Astrocyte (in vitro differentiated cells and primary cell): ENCODE measurements at regions not wholly inside any gene's neighbourhood (a gene's known extent, or its start where the extent isn't known, plus 50 kb on each side); places are given as distances from the start of the nearest gene placed in this dataset.
"Not testable (repeated sequence)": the region's sequence is repeated elsewhere in the genome, so short reads cannot be mapped to it uniquely, and the experiment has no call there.

ENCODE experiments used
- DNase-seq: peaks from one replicate; pipeline ENCODE4 v3.0.0-alpha.2; 2010; ENCODE audit warnings: low read depth
- FAIRE-seq: peaks from 2 replicates; lab custom pipeline; 2011; peaks lifted over from hg19 to GRCh38; lab: Jason Lieb, UNC
- H2AFZ ChIP-seq: 2 replicates; pipeline ENCODE4 v1.6.0; 2012; ENCODE audit warnings: low read depth, low read length, inconsistent platforms
- H3K27ac ChIP-seq: 2 replicates; pipeline ENCODE4 v1.5.1; 2011; ENCODE audit warnings: low read depth, low read length, inconsistent platforms
- H3K27me3 ChIP-seq: 2 replicates; pipeline ENCODE4 v1.6.0; 2011; ENCODE audit warnings: low read length, inconsistent platforms; ENCODE audit not compliant: insufficient read depth
- H3K36me3 ChIP-seq: 2 replicates; pipeline ENCODE4 v1.5.1; 2011; ENCODE audit warnings: low read length, inconsistent platforms; ENCODE audit not compliant: insufficient read depth
- H3K4me1 ChIP-seq: 2 replicates; pipeline ENCODE4 v1.5.1; 2011; ENCODE audit warnings: low read length, inconsistent platforms; ENCODE audit not compliant: insufficient read depth
- H3K4me2 ChIP-seq: 2 replicates; pipeline ENCODE4 v1.6.0; 2012; ENCODE audit warnings: low read length, inconsistent platforms
- H3K4me3 ChIP-seq: 2 replicates; pipeline ENCODE4 v1.5.1; 2011; ENCODE audit warnings: low read depth, mild to moderate bottlenecking, low read length, inconsistent platforms; ENCODE audit not compliant: insufficient read depth
- H3K79me2 ChIP-seq: 2 replicates; pipeline ENCODE4 v1.6.0; 2012; ENCODE audit warnings: mild to moderate bottlenecking, low read length, inconsistent platforms; ENCODE audit not compliant: insufficient read depth
- H3K9ac ChIP-seq: 2 replicates; pipeline ENCODE4 v1.6.0; 2012; ENCODE audit warnings: mild to moderate bottlenecking, low read length, inconsistent platforms
- H3K9me3 ChIP-seq: 2 replicates; pipeline ENCODE4 v1.5.1; 2012; ENCODE audit warnings: low read depth, mild to moderate bottlenecking, low read length, inconsistent platforms; ENCODE audit not compliant: insufficient read depth
- H4K20me1 ChIP-seq: 2 replicates; pipeline ENCODE4 v1.6.0; 2012; ENCODE audit warnings: low read length, inconsistent platforms; ENCODE audit not compliant: insufficient read depth
- H3K27ac Mint-ChIP-seq: one replicate; pipeline ENCODE4 v1.8.0; 2021; ENCODE audit warnings: mild to moderate bottlenecking, mixed read lengths; ENCODE audit not compliant: unreplicated experiment
- H3K27me3 Mint-ChIP-seq: one replicate; pipeline ENCODE4 v1.8.0; 2021; ENCODE audit warnings: low read depth, mixed read lengths; ENCODE audit not compliant: unreplicated experiment
- H3K36me3 Mint-ChIP-seq: one replicate; pipeline ENCODE4 v1.8.0; 2021; ENCODE audit warnings: low read depth, mixed read lengths; ENCODE audit not compliant: unreplicated experiment
- H3K4me1 Mint-ChIP-seq: one replicate; pipeline ENCODE4 v1.8.0; 2021; ENCODE audit warnings: low read depth, mixed read lengths; ENCODE audit not compliant: unreplicated experiment
- H3K4me3 Mint-ChIP-seq: one replicate; pipeline ENCODE4 v1.8.0; 2021; ENCODE audit warnings: mild to moderate bottlenecking, moderate library complexity, mixed read lengths; ENCODE audit not compliant: unreplicated experiment
- H3K9me3 Mint-ChIP-seq: one replicate; pipeline ENCODE4 v1.8.0; 2021; ENCODE audit warnings: mild to moderate bottlenecking, mixed read lengths; ENCODE audit not compliant: unreplicated experiment
- CTCF ChIP-seq: IDR thresholded peaks from 2 replicates; pipeline ENCODE4 v1.5.1; 2011; ENCODE audit warnings: low read depth, mild to moderate bottlenecking, inconsistent platforms, low read length, moderate library complexity; ENCODE audit not compliant: insufficient read depth
- EZH2 ChIP-seq: IDR thresholded peaks from 2 replicates; pipeline ENCODE4 v1.6.1; 2012; ENCODE audit warnings: mild to moderate bottlenecking, low read length, inconsistent platforms; ENCODE audit not compliant: insufficient read depth

DNA sequence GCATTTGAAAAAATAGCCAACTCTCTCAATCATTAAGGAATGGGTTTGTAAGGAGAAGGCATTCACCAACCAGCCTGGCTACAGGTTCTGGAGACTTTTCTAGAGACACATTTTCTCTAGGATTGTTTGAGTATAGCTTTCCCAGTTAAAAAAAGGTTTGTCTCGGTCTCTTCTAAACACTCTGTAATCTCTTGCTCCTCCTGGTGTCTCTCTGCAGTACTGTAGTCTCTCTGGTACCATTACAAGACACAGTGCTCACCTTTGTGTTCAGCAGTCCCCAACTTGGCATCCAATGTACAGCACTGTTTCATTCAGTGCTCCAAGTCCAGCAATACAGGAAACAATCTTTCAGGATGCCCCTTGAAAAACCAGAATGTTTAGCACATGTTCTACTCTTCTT lies 534.4 kb downstream of the ZNF385D start:
- no peak for DNase-seq
- Mint-ChIP-seq H3K27me3 (no peaks in the 10 kb centered on the region), H3K9me3 (peaks cover 2% of the 10 kb centered on the region), H3K27ac (no peak overlapping the region), H3K4me3 (no peak overlapping the region), H3K36me3 (no peaks in the 10 kb centered on the region), H3K4me1 (no peaks in the 10 kb centered on the region)
- no peak overlapping the region for H3K27ac ChIP-seq
- no peak overlapping the region for H3K4me2 ChIP-seq
- no peak overlapping the region for H3K9ac ChIP-seq
- H4K20me1 ChIP-seq = no peaks in the 10 kb centered on the region
- no peaks in the 10 kb centered on the region for H3K36me3 ChIP-seq
- H3K27me3 ChIP-seq = no peaks in the 10 kb centered on the region
- no peak for FAIRE-seq
- H3K4me3 ChIP-seq = no peak overlapping the region
- H2AFZ ChIP-seq = no peak overlapping the region
- peaks cover 3% of the 10 kb centered on the region for H3K9me3 ChIP-seq
- H3K4me1 ChIP-seq = no peaks in the 10 kb centered on the region
- TF ChIP-seq CTCF (peak; percentile 33), EZH2 (no peak)
- no peaks in the 10 kb centered on the region for H3K79me2 ChIP-seq

DNA sequence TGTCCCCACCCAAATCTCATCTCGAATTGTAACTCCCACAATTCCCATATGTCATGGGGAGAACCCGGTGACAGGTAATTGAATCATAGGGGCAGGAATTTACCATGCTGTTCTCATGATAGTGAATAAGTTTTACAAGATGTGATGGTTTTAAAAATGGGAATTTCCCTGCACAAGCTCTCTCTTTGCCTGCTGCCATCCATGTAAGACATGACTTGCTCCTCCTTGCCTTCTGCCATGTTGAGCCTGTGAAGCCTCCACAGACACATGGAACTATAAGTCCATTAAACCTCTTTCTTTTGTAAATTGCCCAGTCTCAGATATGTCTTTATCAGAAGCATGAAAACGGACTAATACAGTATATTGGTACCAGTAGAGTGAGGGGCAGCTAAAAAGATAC lies 546.9 kb downstream of the ZNF385D start:
- H3K79me2 ChIP-seq, DNase-seq, H3K4me3 Mint-ChIP-seq, H3K4me3 ChIP-seq, H3K4me1 ChIP-seq, H2AFZ ChIP-seq, H3K4me1 Mint-ChIP-seq, H4K20me1 ChIP-seq, H3K27me3 Mint-ChIP-seq, H3K9ac ChIP-seq, H3K27ac ChIP-seq, H3K27ac Mint-ChIP-seq, H3K27me3 ChIP-seq, H3K36me3 ChIP-seq, H3K9me3 ChIP-seq, FAIRE-seq, H3K36me3 Mint-ChIP-seq, H3K4me2 ChIP-seq: not testable (repeated sequence)
- peaks cover 15% of the 10 kb centered on the region for H3K9me3 Mint-ChIP-seq

DNA sequence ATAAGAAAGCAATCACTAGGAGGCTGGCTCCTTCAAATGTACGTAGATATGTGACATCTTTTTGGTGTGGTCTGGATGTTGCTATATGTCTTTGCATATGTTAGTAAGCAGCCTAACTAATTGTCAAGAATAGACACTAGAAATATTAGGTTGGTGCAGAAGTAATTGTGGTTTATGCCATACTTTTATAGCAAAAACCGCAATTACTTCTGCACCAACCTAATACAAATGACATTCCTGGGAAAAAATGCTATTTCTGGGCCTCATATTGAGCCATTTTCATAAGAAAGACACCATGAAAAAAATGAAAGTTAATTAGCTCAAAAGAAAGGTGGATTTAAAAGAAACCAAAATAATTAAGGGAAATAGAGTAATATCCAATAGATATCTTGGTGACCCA lies 555.8 kb downstream of the ZNF385D start:
- FAIRE-seq (no peak), DNase-seq (no peak)
- Histone ChIP-seq H3K79me2 (no peaks in the 10 kb centered on the region), H3K27ac (no peak overlapping the region), H3K9ac (no peak overlapping the region), H2AFZ (no peak overlapping the region), H3K4me3 (no peak overlapping the region), H3K36me3 (no peaks in the 10 kb centered on the region), H3K4me2 (no peak overlapping the region), H3K9me3 (no peaks in the 10 kb centered on the region), H3K27me3 (no peaks in the 10 kb centered on the region), H3K4me1 (no peaks in the 10 kb centered on the region), H4K20me1 (no peaks in the 10 kb centered on the region)
- H3K36me3 Mint-ChIP-seq = no peaks in the 10 kb centered on the region
- no peaks in the 10 kb centered on the region for H3K4me1 Mint-ChIP-seq
- peaks cover 1% of the 10 kb centered on the region for H3K27me3 Mint-ChIP-seq
- no peak overlapping the region for H3K4me3 Mint-ChIP-seq
- no peak for TF ChIP-seq EZH2
- no peak for TF ChIP-seq CTCF
- H3K9me3 Mint-ChIP-seq = no peaks in the 10 kb centered on the region
- H3K27ac Mint-ChIP-seq = no peak overlapping the region

DNA sequence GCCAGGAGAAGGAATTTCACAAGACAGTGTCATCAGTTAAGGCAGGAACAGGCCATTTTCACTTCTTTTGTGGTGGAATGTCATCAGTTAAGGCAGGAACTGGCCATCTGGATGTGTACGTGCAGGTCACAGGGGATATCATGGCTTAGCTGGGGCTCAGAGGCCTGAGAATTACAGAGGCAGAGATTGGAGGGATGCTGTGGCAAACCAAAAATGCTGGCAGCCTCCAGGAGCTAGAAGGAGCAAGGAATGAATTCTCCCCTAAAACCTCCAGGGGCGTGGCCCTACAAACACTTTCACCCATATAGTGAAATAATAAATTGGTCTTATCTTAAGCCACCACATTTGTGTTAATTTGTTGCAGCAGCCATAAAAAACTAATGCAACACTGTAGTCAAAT lies 557.0 kb downstream of the ZNF385D start:
- H4K20me1 ChIP-seq, FAIRE-seq, H2AFZ ChIP-seq, H3K9me3 ChIP-seq, H3K4me3 Mint-ChIP-seq, H3K4me1 Mint-ChIP-seq, H3K36me3 Mint-ChIP-seq, H3K9ac ChIP-seq, H3K9me3 Mint-ChIP-seq, H3K27ac Mint-ChIP-seq, DNase-seq, H3K27ac ChIP-seq, H3K79me2 ChIP-seq, H3K4me3 ChIP-seq, H3K4me2 ChIP-seq, H3K4me1 ChIP-seq, H3K27me3 ChIP-seq, H3K36me3 ChIP-seq, H3K27me3 Mint-ChIP-seq: not testable (repeated sequence)
